ENCODE measurements at regions not wholly inside any gene's neighbourhood (a gene's known extent, or its start where the extent isn't known, plus 50 kb on each side); places are given as distances from the start of the nearest gene placed in this dataset.

GRCh38 chr4:32417113-32417704 is 1697.0 kb downstream of the PCDH7 start:
- no peak overlapping the region for H3K4me2 ChIP-seq (ENCODE audit: insufficient read depth, insufficient read length, low read length)
- Mint-ChIP-seq H3K4me1 (no peaks in the 10 kb centered on the region), H3K36me3 (ENCODE audit: insufficient read depth in 1 of 3, low read depth in 3 of 3) (peaks cover 0 to 4% (median 3%) of the 10 kb centered on the region in 3 experiments; a peak in 3 of 7 replicates), H3K9me3 (peaks cover 9% of the 10 kb centered on the region in 2 experiments), H3K4me3 (no peak overlapping the region), H3K27me3 (ENCODE audit: low read depth) (no peaks in the 10 kb centered on the region; the same call in 1 of the 2 replicates), H3K27ac (no peak overlapping the region)
- no peak overlapping the region for H3K14ac ChIP-seq (ENCODE audit: insufficient read depth, low read length)
- H3K56ac ChIP-seq (ENCODE audit: insufficient read length, low read depth, low read length), result no peak overlapping the region
- H2BK12ac ChIP-seq (ENCODE audit: insufficient read length, low read depth, low read length), result no peak overlapping the region
- H2BK15ac ChIP-seq (ENCODE audit: low read depth, low read length), result no peak overlapping the region
- no peak overlapping the region for H2BK20ac ChIP-seq (ENCODE audit: low read depth, low read length, poor library complexity, severe bottlenecking)
- no peaks in the 10 kb centered on the region for H3K9me3 ChIP-seq (ENCODE audit: control insufficient read depth, low read depth, low read length)
- WGBS (ENCODE audit: extremely low coverage, insufficient read length, low lambda C conversion rate), result no CpG with 5 or more reads among the region's 3 CpGs
- no peak overlapping the region for H2BK5ac ChIP-seq (ENCODE audit: insufficient read length, low read length)
- no peaks in the 10 kb centered on the region for H3K79me2 ChIP-seq (ENCODE audit: insufficient read depth, low read length)
- H3K23me2 ChIP-seq (ENCODE audit: insufficient read length, low read depth, low read length, poor library complexity, severe bottlenecking), result no peaks in the 10 kb centered on the region
- no peaks in the 10 kb centered on the region for H3K79me1 ChIP-seq (ENCODE audit: insufficient read depth, low read depth, low read length, poor library complexity, severe bottlenecking)
- H3K27me3 ChIP-seq (ENCODE audit: insufficient read depth, low read length), result no peaks in the 10 kb centered on the region
- no peak overlapping the region for H4K91ac ChIP-seq (ENCODE audit: insufficient read length, low read depth, low read length)
- TF ChIP-seq CTCF (conservative IDR thresholded peaks at IDR 0.05), result peak; percentile 53
- no peak overlapping the region for H2AFZ ChIP-seq (ENCODE audit: low read length)
- no peaks in the 10 kb centered on the region for H4K20me1 ChIP-seq (ENCODE audit: control insufficient read depth, insufficient read depth, insufficient read length)
- no peak for DNase-seq
- H3K27ac ChIP-seq (ENCODE audit: insufficient read length, low read depth, low read length), result no peak overlapping the region
- no peak overlapping the region for H2BK120ac ChIP-seq (ENCODE audit: low read depth, low read length, poor library complexity, severe bottlenecking)
- H3K23ac ChIP-seq (ENCODE audit: insufficient read length, low read depth, low read length), result no peak overlapping the region
- no peak overlapping the region for H2AK5ac ChIP-seq (ENCODE audit: insufficient read length, low read length)
- H3K4me1 ChIP-seq (ENCODE audit: insufficient read depth, low read length), result no peaks in the 10 kb centered on the region
- no peak overlapping the region for H4K5ac ChIP-seq (ENCODE audit: insufficient read length, low read depth, low read length)
- H3K4ac ChIP-seq (ENCODE audit: low read depth, low read length), result no peak overlapping the region
- H3T11ph ChIP-seq (ENCODE audit: low read length), result no peak overlapping the region
- H3K9ac ChIP-seq (ENCODE audit: extremely low read depth, insufficient read length, low read length), result no peak overlapping the region
- no peak overlapping the region for H3K18ac ChIP-seq (ENCODE audit: insufficient read length, low read depth, low read length)
- no peak overlapping the region for H4K8ac ChIP-seq (replicated peaks; ENCODE audit: insufficient read length, low read depth, low read length)

All from H9 (cell line).